ENCODE measurements at regions not wholly inside any gene's neighbourhood (a gene's known extent, or its start where the extent isn't known, plus 50 kb on each side); places are given as distances from the start of the nearest gene placed in this dataset.

DNA sequence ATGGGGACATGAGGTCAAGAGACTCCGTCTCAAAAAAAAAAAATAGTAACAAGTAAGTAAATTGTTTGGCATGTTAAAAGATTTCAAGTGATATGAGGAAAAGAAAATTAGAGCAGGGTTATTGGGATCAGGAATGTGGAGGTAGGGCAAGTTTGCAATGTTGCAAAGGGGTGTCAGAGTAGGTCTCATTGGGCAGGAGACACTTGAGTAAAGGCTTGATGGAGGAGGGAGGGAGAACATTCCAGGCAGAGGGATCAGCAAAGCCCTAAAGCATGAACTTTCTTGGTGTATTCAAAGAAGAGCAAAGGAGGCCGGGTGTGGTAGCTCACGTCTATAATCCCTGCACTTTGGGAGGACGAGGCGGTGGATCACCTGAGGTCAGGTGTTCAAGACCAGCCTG is 87.1 kb upstream of the HAND1 start:
- H3K27me3 ChIP-seq (ENCODE audit: insufficient read depth, low read length, poor library complexity, severe bottlenecking), result no peaks in the 10 kb centered on the region
- no peaks in the 10 kb centered on the region for H3K9me3 Mint-ChIP-seq
- CTCF ChIA-PET, result no interaction called here
- H3K36me3 Mint-ChIP-seq, result peaks cover 0 to 3% (median 0%) of the 10 kb centered on the region in 3 donors
- H3K4me3 Mint-ChIP-seq, result no peak overlapping the region
- POLR2A ChIA-PET, result no interaction called here
- no peaks in the 10 kb centered on the region for H3K9me3 ChIP-seq (ENCODE audit: low read length)
- DNase-seq, result no peak
- no peak overlapping the region for H3K27ac Mint-ChIP-seq
- H3K27ac ChIP-seq (ENCODE audit: low read depth, low read length), result no peak overlapping the region
- H3K36me3 ChIP-seq (ENCODE audit: insufficient read depth, low read length), result no peaks in the 10 kb centered on the region
- H3K4me1 ChIP-seq (ENCODE audit: insufficient read depth, low read length), result no peaks in the 10 kb centered on the region
- H3K4me1 Mint-ChIP-seq, result no peaks in the 10 kb centered on the region
- H3K27me3 Mint-ChIP-seq, result peaks cover 5 to 43% of the 10 kb centered on the region in 2 donors
- no peak overlapping the region for H3K4me3 ChIP-seq (ENCODE audit: low read length)

DNA sequence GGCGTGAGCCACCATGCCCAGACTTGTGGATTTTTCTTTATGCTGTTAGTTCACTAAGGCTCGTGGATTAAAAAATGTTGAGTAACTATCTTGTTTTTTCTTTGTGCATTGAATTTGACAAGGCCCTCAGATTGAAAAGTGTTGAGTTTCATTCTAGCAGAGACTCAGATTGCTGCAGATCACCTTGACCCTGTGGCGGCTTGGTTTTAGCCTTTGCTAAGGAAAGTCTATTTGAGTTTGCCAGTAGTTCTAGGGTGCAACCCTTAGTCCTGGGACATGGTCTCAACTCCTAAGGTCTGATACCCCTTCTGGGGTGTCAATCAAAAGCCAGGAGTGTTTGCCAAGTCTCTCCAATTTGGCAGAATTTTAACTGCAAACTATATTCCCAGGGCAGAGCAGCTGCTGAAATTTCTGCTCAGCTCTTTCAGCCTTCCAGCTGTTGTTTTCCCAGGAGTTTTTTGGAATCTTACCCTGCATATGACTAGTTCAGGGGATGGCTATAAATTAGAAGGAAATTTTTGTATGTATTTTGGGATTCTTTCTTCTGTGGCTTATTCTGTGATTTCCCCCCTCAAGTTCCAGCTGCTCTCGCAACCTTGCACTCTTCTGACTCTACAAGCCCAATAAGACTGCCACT is 84.3 kb upstream of the HAND1 start:
- Mint-ChIP-seq H3K27me3 (peaks cover 6 to 51% of the 10 kb centered on the region in 2 donors), H3K36me3 (peaks cover 0 to 3% (median 0%) of the 10 kb centered on the region in 3 donors), H3K4me1 (no peaks in the 10 kb centered on the region), H3K9me3 (no peaks in the 10 kb centered on the region), H3K27ac (no peak overlapping the region), H3K4me3 (no peak overlapping the region)
- ChIA-PET POLR2A (no interaction called here), CTCF (no interaction called here)
- H3K4me3 ChIP-seq (ENCODE audit: low read length), result no peak overlapping the region
- H3K27ac ChIP-seq (ENCODE audit: low read depth, low read length), result no peak overlapping the region
- H3K9me3 ChIP-seq (ENCODE audit: low read length), result no peaks in the 10 kb centered on the region
- no peaks in the 10 kb centered on the region for H3K36me3 ChIP-seq (ENCODE audit: insufficient read depth, low read length)
- no peaks in the 10 kb centered on the region for H3K4me1 ChIP-seq (ENCODE audit: insufficient read depth, low read length)
- no peak for DNase-seq
- H3K27me3 ChIP-seq (ENCODE audit: insufficient read depth, low read length, poor library complexity, severe bottlenecking), result no peaks in the 10 kb centered on the region

DNA sequence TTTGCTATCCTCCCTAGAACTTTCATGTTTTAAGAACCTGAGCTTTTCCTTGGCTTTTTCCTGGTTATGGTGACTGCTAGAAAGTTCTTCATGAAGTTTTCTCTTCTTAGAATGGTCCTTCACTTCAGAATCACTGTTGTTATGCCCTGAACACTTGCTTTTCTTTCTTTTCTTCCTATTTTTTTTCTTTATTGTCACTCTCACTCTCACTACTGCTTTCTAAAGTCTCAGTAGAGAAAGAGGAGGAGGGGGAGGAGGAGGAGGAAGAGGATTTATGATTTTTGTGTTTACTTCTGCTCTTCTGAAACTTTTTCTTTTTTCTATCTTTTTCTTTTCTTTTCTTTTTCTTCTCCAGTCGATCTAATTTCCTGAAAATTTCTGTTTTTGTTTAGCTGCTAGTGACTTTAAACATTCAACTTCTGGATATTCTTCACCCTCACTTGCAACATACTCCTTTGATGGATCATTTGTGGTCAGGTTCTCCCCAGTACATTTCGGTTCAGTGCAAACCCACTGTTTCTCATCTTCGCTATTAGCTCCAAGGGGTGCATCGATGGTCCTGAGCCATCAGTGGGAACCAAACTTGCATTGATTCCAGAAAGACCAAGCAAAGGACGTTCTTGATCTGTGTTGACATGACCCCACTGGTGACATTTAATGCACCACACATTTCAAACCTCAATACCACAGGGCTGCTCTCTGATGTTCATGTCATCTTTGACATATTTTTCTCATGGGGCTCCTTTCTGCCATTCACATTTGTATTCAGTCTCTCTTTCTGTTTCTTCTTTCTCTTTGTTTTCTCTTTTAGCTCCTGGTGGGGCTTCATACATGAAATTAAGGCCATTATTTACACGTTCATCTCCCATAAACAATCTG is 81.6 kb upstream of the HAND1 start:
- Histone ChIP-seq H3K9me3 (ENCODE audit: low read length) (no peaks in the 10 kb centered on the region), H3K27ac (ENCODE audit: low read depth, low read length) (no peak overlapping the region), H3K4me3 (ENCODE audit: low read length) (no peak overlapping the region), H3K36me3 (ENCODE audit: insufficient read depth, low read length) (no peaks in the 10 kb centered on the region), H3K4me1 (ENCODE audit: insufficient read depth, low read length) (no peaks in the 10 kb centered on the region), H3K27me3 (ENCODE audit: insufficient read depth, low read length, poor library complexity, severe bottlenecking) (no peaks in the 10 kb centered on the region)
- Mint-ChIP-seq H3K4me1 (no peaks in the 10 kb centered on the region), H3K27me3 (peaks cover 4 to 40% of the 10 kb centered on the region in 2 donors), H3K9me3 (peaks cover 0 to 6% (median 3%) of the 10 kb centered on the region in 5 donors), H3K36me3 (peaks cover 0 to 3% (median 0%) of the 10 kb centered on the region in 3 donors), H3K4me3 (no peak overlapping the region), H3K27ac (no peak overlapping the region)
- no peak for DNase-seq
- ChIA-PET CTCF (interaction anchor here (0.9 kb wide), 1 partner anchor 10 kb away, joined by 3 read pairs; no protein-coding TSS in a partner anchor), POLR2A (no interaction called here)

DNA sequence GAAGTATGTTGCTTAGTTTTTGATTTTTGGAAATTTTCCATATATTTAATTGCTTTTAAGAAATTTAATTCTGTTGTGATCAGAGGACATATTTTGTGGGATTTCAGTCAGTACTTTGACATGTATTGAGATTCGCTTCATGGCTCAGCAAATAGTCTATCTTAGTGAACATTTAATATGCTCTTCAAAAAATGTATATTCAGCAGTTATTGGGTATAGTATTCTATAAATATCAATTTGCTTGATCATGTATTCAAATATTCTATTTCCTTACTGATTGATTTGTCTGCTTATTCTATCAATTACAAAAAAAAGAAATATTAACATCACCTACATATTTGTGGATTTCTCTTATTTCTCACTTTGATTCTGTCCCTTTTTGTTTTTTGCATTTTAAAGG is 79.5 kb upstream of the HAND1 start:
- Histone ChIP-seq H3K36me3 (ENCODE audit: insufficient read depth, low read length) (no peaks in the 10 kb centered on the region), H3K4me1 (ENCODE audit: insufficient read depth, low read length) (no peaks in the 10 kb centered on the region), H3K27me3 (ENCODE audit: insufficient read depth, low read length, poor library complexity, severe bottlenecking) (no peaks in the 10 kb centered on the region), H3K9me3 (ENCODE audit: low read length) (peaks cover 4% of the 10 kb centered on the region), H3K4me3 (ENCODE audit: low read length) (no peak overlapping the region), H3K27ac (ENCODE audit: low read depth, low read length) (no peak overlapping the region)
- no peak overlapping the region for H3K4me3 Mint-ChIP-seq
- H3K36me3 Mint-ChIP-seq, result peaks cover 0 to under 1% (median 0%) of the 10 kb centered on the region in 3 donors
- H3K4me1 Mint-ChIP-seq, result no peaks in the 10 kb centered on the region
- no peak for DNase-seq
- H3K9me3 Mint-ChIP-seq, result peaks cover 10 to 17% (median 14%) of the 10 kb centered on the region in 5 donors
- no peak overlapping the region for H3K27ac Mint-ChIP-seq
- POLR2A ChIA-PET, result no interaction called here
- CTCF ChIA-PET, result no interaction called here
- H3K27me3 Mint-ChIP-seq, result peaks cover 1 to 27% of the 10 kb centered on the region in 2 donors

DNA sequence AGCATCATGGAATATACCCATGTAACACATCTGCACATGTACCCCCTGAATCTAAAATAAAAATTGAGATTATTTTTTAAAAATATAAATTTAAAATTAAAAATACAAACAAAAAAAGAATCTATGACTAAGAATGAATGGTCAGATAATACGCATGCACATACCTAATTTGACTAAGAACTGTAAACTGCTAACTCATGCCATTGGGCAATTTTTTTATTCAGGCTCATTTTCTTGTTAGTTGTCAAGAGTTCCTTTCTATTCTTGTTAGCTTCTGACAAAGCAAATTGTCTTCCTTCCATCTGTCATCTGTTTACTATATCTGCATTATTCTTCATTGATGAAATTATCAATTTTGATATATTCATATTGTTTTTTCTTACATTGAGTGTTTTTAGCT is 69.5 kb upstream of the HAND1 start:
- Mint-ChIP-seq H3K27ac (no peak overlapping the region), H3K4me1 (no peaks in the 10 kb centered on the region), H3K4me3 (no peak overlapping the region), H3K9me3 (peaks cover 0 to 8% (median 3%) of the 10 kb centered on the region in 5 donors), H3K27me3 (peaks cover 7 to 18% of the 10 kb centered on the region in 2 donors), H3K36me3 (no peaks in the 10 kb centered on the region)
- Histone ChIP-seq H3K4me3 (ENCODE audit: low read length) (no peak overlapping the region), H3K9me3 (ENCODE audit: low read length) (no peaks in the 10 kb centered on the region), H3K27ac (ENCODE audit: low read depth, low read length) (no peak overlapping the region), H3K4me1 (ENCODE audit: insufficient read depth, low read length) (no peaks in the 10 kb centered on the region), H3K36me3 (ENCODE audit: insufficient read depth, low read length) (no peaks in the 10 kb centered on the region), H3K27me3 (ENCODE audit: insufficient read depth, low read length, poor library complexity, severe bottlenecking) (no peaks in the 10 kb centered on the region)
- ChIA-PET CTCF (interaction anchor here (1.3 kb wide), 1 partner anchor 82 kb away, joined by 3 read pairs; no protein-coding TSS in a partner anchor), POLR2A (no interaction called here)
- no peak for DNase-seq

DNA sequence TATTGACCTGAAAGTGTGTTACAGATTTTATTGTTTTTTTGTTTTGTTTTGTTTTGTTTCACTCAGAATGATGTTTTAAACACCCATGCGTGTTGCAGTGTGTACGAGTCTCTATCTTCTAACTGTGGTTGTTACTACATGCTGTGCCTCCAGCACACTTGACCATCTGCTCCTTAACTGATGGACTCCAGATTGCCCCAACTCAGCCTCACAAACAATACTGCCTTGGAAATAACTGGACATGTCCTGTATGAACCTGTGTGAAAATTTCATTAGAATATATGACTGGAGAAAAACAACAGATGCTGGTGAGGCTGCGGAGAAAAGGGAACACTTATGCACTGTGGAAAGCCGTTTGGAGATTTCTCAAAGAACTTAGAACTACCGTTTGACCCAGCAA is 68.7 kb upstream of the HAND1 start:
- POLR2A ChIA-PET, result no interaction called here
- H3K27me3 Mint-ChIP-seq, result peaks cover 7 to 20% of the 10 kb centered on the region in 2 donors
- DNase-seq, result no peak

DNA sequence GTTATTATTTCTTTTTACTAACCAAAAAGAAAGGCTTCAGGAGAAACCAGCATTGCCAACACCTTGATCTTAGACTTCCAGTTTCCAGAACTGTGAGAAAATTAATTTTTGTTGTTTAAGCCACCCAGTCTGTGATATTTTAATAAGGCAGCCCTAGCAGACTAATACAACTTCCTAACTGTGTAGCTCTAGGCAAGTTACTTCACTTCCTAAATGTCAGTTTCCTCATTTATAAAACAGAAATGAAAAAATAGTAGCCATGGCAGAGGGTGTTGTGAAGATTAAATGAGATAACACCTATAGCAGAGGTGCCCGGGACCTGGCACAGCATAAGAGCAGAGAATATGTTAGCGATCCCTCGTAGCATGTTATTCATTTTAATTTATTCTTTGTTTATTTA is 66.6 kb upstream of the HAND1 start:
- H3K9me3 Mint-ChIP-seq, result no peaks in the 10 kb centered on the region
- Histone ChIP-seq H3K4me1 (ENCODE audit: insufficient read depth, low read length) (no peaks in the 10 kb centered on the region), H3K9me3 (ENCODE audit: low read length) (no peaks in the 10 kb centered on the region), H3K27me3 (ENCODE audit: insufficient read depth, low read length, poor library complexity, severe bottlenecking) (no peaks in the 10 kb centered on the region), H3K36me3 (ENCODE audit: insufficient read depth, low read length) (no peaks in the 10 kb centered on the region), H3K4me3 (ENCODE audit: low read length) (no peak overlapping the region), H3K27ac (ENCODE audit: low read depth, low read length) (no peak overlapping the region)
- H3K4me3 Mint-ChIP-seq, result no peak overlapping the region
- no peaks in the 10 kb centered on the region for H3K4me1 Mint-ChIP-seq
- ChIA-PET CTCF (no interaction called here), POLR2A (no interaction called here)
- H3K27me3 Mint-ChIP-seq, result peaks cover 4 to 13% of the 10 kb centered on the region in 2 donors
- peak overlapping the region in 1 of 8 donors; percentile 10 for H3K27ac Mint-ChIP-seq
- no peaks in the 10 kb centered on the region for H3K36me3 Mint-ChIP-seq
- DNase-seq, result no peak

More for the DNA sequence above, 68.7 kb upstream of the HAND1 start:
- no peaks in the 10 kb centered on the region for H3K4me1 ChIP-seq (ENCODE audit: insufficient read depth, low read length)
- H3K36me3 Mint-ChIP-seq, result no peaks in the 10 kb centered on the region
- H3K27ac ChIP-seq (ENCODE audit: low read depth, low read length), result no peak overlapping the region
- no peak overlapping the region for H3K27ac Mint-ChIP-seq
- no peaks in the 10 kb centered on the region for H3K36me3 ChIP-seq (ENCODE audit: insufficient read depth, low read length)
- H3K4me3 ChIP-seq (ENCODE audit: low read length), result no peak overlapping the region
- H3K4me3 Mint-ChIP-seq, result no peak overlapping the region
- H3K27me3 ChIP-seq (ENCODE audit: insufficient read depth, low read length, poor library complexity, severe bottlenecking), result no peaks in the 10 kb centered on the region
- no peaks in the 10 kb centered on the region for H3K4me1 Mint-ChIP-seq
- CTCF ChIA-PET, result no interaction called here
- no peaks in the 10 kb centered on the region for H3K9me3 ChIP-seq (ENCODE audit: low read length)
- peaks cover 0 to 8% (median 3%) of the 10 kb centered on the region in 5 donors for H3K9me3 Mint-ChIP-seq

DNA sequence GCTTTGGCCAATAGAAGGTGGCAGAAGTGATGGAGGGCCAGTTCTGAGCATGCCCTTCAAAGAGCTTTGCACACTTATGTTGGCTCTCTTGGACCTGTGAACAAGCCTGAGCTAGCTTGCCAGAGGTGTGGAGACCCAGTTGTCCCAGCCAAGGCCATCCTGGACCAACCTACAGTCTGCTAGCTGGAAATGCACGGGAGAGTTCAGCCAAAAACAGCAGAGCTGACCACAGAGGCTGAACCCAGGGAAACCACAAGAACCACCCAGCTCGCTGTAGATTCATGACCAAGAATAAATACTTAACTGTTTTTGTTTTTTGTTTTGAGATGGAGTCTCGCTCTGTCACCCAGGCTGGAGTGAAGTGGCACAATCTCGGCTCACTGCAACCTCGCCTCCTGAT is 65.4 kb upstream of the HAND1 start:
- no peak overlapping the region for H3K4me3 Mint-ChIP-seq
- CTCF ChIA-PET, result no interaction called here

More for the DNA sequence above, 65.4 kb upstream of the HAND1 start:
- Mint-ChIP-seq H3K4me1 (no peaks in the 10 kb centered on the region), H3K36me3 (no peaks in the 10 kb centered on the region), H3K27ac (no peak overlapping the region), H3K9me3 (no peaks in the 10 kb centered on the region), H3K27me3 (peaks cover 6 to 18% of the 10 kb centered on the region in 2 donors)
- DNase-seq, result no peak
- POLR2A ChIA-PET, result no interaction called here
- no peaks in the 10 kb centered on the region for H3K27me3 ChIP-seq (ENCODE audit: insufficient read depth, low read length, poor library complexity, severe bottlenecking)
- no peaks in the 10 kb centered on the region for H3K36me3 ChIP-seq (ENCODE audit: insufficient read depth, low read length)
- H3K4me3 ChIP-seq (ENCODE audit: low read length), result no peak overlapping the region
- no peaks in the 10 kb centered on the region for H3K4me1 ChIP-seq (ENCODE audit: insufficient read depth, low read length)
- H3K9me3 ChIP-seq (ENCODE audit: low read length), result no peaks in the 10 kb centered on the region
- H3K27ac ChIP-seq (ENCODE audit: low read depth, low read length), result no peak overlapping the region
